OCI-LY1 (cell line): ENCODE measurements at regions not wholly inside any gene's neighbourhood (a gene's known extent, or its start where the extent isn't known, plus 50 kb on each side); places are given as distances from the start of the nearest gene placed in this dataset.

Experiments used
- EZH2 ChIP-seq: fragments of 200-600 bp; sonication (generic), shearing (Covaris generic); IDR thresholded peaks from 2 replicates; pipeline ENCODE4 v1.8.0; 2017; ENCODE audit warnings: borderline replicate concordance, mixed run types, mild to moderate bottlenecking, antibody characterized with exemption, low read length, moderate library complexity, mixed read lengths
- TF ChIP-seq, protein P1 (sequence below): fragments of 200-600 bp; sonication (generic), shearing (Covaris generic); IDR thresholded peaks from 2 replicates; pipeline ENCODE4 v1.5.1; 2017; ENCODE audit warnings: mild to moderate bottlenecking, antibody characterized with exemption, low read length, moderate library complexity, mixed read lengths

DNA sequence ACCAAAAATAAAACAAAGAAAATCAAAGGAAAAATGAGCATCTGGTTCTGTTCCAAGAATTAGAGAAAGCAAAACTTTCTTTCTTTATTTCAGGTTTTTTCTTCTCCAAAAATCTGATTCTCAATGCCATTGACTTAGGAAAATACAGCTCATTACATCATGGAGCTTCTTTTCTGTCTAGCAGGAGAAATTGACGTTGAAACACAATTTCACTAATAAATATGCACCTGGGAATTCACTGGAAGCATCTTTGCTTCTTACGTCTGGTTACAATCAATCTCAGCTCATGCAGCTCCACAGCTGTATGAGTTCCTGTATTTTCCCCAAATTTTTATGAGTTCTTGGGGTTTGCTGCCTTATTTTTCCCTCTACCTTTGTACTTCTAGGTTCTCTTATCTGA is 1568.6 kb upstream of the GOT2 start:
- TF ChIP-seq, protein P1, sequence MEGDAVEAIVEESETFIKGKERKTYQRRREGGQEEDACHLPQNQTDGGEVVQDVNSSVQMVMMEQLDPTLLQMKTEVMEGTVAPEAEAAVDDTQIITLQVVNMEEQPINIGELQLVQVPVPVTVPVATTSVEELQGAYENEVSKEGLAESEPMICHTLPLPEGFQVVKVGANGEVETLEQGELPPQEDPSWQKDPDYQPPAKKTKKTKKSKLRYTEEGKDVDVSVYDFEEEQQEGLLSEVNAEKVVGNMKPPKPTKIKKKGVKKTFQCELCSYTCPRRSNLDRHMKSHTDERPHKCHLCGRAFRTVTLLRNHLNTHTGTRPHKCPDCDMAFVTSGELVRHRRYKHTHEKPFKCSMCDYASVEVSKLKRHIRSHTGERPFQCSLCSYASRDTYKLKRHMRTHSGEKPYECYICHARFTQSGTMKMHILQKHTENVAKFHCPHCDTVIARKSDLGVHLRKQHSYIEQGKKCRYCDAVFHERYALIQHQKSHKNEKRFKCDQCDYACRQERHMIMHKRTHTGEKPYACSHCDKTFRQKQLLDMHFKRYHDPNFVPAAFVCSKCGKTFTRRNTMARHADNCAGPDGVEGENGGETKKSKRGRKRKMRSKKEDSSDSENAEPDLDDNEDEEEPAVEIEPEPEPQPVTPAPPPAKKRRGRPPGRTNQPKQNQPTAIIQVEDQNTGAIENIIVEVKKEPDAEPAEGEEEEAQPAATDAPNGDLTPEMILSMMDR, result no peak
- TF ChIP-seq EZH2, result no peak
